Progenitor cell of endocrine pancreas (in vitro differentiated cells): ENCODE measurements at regions not wholly inside any gene's neighbourhood (a gene's known extent, or its start where the extent isn't known, plus 50 kb on each side); places are given as distances from the start of the nearest gene placed in this dataset.

Source experiments
- DNase-seq: peaks from one replicate; pipeline ENCODE4 v3.0.0; 2021; ENCODE audit warnings: low spot score; ENCODE audit not compliant: unreplicated experiment
- H3K27ac Mint-ChIP-seq: 2 replicates; pipeline ENCODE4 v1.8.0; 2021; ENCODE audit warnings: mild to moderate bottlenecking, moderate library complexity, mixed read lengths
- H3K27me3 Mint-ChIP-seq: 2 replicates; pipeline ENCODE4 v1.8.0; 2021; ENCODE audit warnings: mixed read lengths
- H3K36me3 Mint-ChIP-seq: 2 replicates; pipeline ENCODE4 v1.8.0; 2022; ENCODE audit warnings: mixed read lengths; ENCODE audit not compliant: insufficient read depth
- H3K4me1 Mint-ChIP-seq: 2 replicates; pipeline ENCODE4 v1.8.0; 2021; ENCODE audit warnings: low read depth, mixed read lengths
- H3K4me3 Mint-ChIP-seq: 2 replicates; pipeline ENCODE4 v1.8.0; 2021; ENCODE audit warnings: low read depth, mild to moderate bottlenecking, moderate library complexity, mixed read lengths
- H3K9me3 Mint-ChIP-seq: 2 replicates; pipeline ENCODE4 v1.8.0; 2021; ENCODE audit warnings: low read depth, mixed read lengths
- CTCF ChIP-seq: fragments of 200-600 bp; sonication (generic); IDR thresholded peaks from one replicate; pipeline ENCODE4 v1.5.0; 2021; ENCODE audit warnings: antibody characterized with exemption, mild to moderate bottlenecking; ENCODE audit not compliant: unreplicated experiment

DNA sequence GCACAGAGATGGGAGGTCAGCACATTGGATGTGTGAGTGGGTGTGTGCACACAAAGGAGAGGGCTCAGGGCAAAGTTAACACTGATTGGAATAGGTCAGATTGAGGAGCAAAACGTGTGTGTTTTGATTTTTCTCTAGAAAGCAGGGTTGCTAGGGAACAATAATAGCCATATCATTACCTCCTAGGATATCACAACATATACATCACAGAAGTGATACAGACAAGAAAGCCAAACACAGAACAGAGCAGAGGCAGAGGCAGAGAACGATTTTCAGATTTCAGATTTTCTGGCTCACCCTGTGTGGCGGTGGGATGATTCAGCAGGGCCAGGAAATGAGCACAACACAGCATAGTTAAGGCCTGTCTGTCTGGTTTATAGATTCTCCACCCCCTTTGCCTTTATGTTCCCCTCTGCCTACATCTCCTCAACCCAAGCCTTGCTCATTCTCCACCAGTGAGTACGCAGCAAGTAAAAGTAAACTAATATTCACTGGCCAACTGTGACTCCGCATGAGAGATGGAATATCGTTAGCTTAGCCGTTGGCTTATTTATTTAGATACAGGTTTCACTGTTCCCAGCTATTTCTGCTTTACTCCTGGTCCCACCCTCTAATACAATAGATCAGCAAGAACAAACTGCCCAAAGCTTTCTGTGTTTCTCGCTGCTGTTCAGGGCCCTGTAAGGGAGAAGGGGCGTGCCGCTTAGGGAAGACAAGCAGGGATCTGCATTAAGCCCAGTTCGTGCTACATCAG lies 182.7 kb upstream of the TSC22D1 start:
- Mint-ChIP-seq H3K9me3 (no peaks in the 10 kb centered on the region), H3K36me3 (no peaks in the 10 kb centered on the region), H3K4me1 (peaks cover 42% of the 10 kb centered on the region), H3K27ac (peak overlapping the region; percentile 94), H3K27me3 (no peaks in the 10 kb centered on the region), H3K4me3 (no peak overlapping the region)
- no peak for TF ChIP-seq CTCF
- DNase-seq = no peak

DNA sequence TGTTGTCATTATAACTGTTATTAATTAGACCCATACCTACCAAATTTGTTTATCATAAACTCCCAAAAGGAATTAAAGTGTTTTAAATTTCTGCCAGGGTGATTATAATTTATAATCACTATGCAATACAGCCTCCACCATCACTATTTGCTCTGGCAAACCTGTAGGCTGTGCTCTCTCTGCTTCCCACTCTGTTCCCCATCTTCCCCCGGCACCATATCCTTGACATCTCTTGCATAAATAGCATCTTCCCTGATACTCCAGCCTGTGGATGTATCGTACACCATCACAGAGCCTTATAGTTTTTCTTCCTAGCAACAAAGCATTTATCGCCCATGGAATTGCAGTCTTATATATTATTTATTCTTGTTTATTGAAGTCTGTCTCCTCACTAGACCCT lies 181.5 kb upstream of the TSC22D1 start:
- Mint-ChIP-seq H3K4me3 (no peak overlapping the region), H3K36me3 (no peaks in the 10 kb centered on the region), H3K27me3 (no peaks in the 10 kb centered on the region), H3K9me3 (no peaks in the 10 kb centered on the region), H3K4me1 (peaks cover 36% of the 10 kb centered on the region), H3K27ac (no peak overlapping the region)
- TF ChIP-seq CTCF = no peak
- DNase-seq = no peak

DNA sequence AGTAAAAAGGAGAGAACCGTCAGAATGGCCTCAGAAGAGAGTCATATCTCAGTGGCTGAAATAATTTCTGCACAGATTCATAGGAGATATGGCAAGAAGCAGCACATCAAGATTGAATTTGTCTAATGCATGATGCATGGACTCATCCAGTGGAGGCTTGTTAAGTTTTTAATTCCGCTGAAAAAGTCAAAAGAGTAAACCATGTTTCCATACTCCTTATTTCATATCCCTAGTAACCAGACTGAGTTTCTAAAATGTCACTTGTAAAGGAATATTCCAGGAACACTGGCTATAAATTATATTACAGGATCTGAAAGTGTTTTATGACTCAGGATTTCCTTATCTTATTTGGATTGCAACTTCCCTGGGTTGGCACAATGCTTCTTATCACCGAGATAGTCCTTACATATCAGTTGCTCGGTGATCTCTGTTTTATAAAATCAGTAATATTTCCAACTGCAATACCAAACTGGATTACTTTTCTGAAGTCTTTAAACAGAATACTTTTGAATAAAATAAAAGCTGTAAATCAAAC lies 180.2 kb upstream of the TSC22D1 start:
- peaks cover 31% of the 10 kb centered on the region for H3K4me1 Mint-ChIP-seq
- no peak for TF ChIP-seq CTCF
- no peak for DNase-seq
- H3K4me3 Mint-ChIP-seq = no peak overlapping the region
- no peaks in the 10 kb centered on the region for H3K27me3 Mint-ChIP-seq
- H3K27ac Mint-ChIP-seq = peak overlapping the region; percentile 53
- no peaks in the 10 kb centered on the region for H3K36me3 Mint-ChIP-seq
- no peaks in the 10 kb centered on the region for H3K9me3 Mint-ChIP-seq

DNA sequence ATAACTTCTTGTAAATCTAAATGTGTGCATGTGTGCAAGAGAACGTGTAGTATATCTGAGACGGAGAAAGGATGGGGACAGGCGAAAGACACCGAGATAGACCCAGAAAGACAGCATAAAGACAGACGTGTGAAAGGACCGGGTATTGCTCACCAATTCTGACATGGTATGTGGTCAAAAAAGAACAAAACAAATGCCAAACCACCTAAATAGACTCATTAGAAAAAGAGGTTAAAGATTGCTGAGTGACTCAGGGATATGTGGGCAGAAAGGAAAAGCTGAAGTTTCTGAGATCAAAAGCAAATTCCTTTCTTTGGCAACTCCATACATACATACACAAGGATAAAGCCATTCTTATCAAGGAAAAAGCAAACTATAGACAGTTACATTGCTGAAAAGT lies 179.7 kb upstream of the TSC22D1 start:
- Mint-ChIP-seq H3K9me3 (no peaks in the 10 kb centered on the region), H3K27ac (peak overlapping the region; percentile 53)

DNA sequence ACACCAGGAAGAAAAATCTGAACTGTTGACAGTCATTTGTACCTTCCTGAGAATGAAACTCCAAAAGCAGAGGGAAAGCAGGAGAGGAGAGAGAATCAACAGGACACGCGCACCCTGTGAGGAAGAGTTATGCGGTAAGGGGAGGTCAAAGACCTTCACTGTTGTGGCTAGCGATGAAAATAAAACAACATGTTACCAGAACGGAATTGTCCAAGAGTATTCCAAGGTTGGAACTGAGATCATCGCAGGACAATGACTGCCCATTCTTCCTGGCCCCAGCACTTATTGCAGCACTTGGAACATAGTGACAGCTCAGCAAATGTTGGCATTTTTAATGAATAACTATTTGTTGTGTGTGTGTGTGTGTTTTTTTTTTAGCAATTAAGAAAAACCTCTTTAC lies 176.0 kb upstream of the TSC22D1 start:
- Mint-ChIP-seq H3K27ac (no peak overlapping the region), H3K9me3 (no peaks in the 10 kb centered on the region), H3K4me3 (no peak overlapping the region), H3K4me1 (peaks cover 8% of the 10 kb centered on the region), H3K27me3 (no peaks in the 10 kb centered on the region), H3K36me3 (no peaks in the 10 kb centered on the region)
- DNase-seq = no peak
- TF ChIP-seq CTCF = no peak

More for the DNA sequence above, 179.7 kb upstream of the TSC22D1 start:
- no peak for TF ChIP-seq CTCF
- Mint-ChIP-seq H3K36me3 (no peaks in the 10 kb centered on the region), H3K4me3 (no peak overlapping the region), H3K4me1 (peaks cover 31% of the 10 kb centered on the region), H3K27me3 (no peaks in the 10 kb centered on the region)
- DNase-seq = no peak
